ENCODE measurements at regions not wholly inside any gene's neighbourhood (a gene's known extent, or its start where the extent isn't known, plus 50 kb on each side); places are given as distances from the start of the nearest gene placed in this dataset.

DNA sequence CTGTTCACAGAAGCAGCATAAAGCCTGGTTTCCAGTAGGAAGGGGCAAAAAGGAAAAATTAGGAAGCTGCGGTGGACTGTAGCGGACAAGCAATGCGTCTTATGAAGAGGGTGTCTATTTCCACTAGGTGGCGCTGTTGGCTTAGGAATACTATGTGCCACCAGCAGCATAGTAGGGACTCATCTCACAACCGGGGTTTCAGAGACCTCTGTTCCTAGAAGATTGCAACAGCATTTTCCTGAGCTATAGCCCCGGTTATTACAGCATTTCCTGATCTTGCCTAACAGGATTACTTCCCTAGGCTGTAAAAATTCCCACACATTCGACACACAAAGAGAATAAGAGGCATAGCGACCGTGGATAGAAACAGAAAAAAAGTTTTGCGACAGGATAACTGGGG, 683.0 kb downstream of the TBL1XR1 start:
- TF ChIP-seq, protein P1, sequence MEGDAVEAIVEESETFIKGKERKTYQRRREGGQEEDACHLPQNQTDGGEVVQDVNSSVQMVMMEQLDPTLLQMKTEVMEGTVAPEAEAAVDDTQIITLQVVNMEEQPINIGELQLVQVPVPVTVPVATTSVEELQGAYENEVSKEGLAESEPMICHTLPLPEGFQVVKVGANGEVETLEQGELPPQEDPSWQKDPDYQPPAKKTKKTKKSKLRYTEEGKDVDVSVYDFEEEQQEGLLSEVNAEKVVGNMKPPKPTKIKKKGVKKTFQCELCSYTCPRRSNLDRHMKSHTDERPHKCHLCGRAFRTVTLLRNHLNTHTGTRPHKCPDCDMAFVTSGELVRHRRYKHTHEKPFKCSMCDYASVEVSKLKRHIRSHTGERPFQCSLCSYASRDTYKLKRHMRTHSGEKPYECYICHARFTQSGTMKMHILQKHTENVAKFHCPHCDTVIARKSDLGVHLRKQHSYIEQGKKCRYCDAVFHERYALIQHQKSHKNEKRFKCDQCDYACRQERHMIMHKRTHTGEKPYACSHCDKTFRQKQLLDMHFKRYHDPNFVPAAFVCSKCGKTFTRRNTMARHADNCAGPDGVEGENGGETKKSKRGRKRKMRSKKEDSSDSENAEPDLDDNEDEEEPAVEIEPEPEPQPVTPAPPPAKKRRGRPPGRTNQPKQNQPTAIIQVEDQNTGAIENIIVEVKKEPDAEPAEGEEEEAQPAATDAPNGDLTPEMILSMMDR (IDR thresholded peaks at IDR 0.05) = no peak
- no peaks in the 10 kb centered on the region for H3K36me3 ChIP-seq (ENCODE audit: low read depth)
- H3K9me3 ChIP-seq = peaks cover 58% of the 10 kb centered on the region
- intact Hi-C loops (cut with DNase I, micrococcal nuclease) = no loop called here
- DNase-seq (peak in 1 of 3 donors; percentile 25), ATAC-seq (no peak)
- H3K4me1 ChIP-seq (ENCODE audit: low read depth) = no peaks in the 10 kb centered on the region
- no peak overlapping the region for H3K4me3 ChIP-seq

DNA sequence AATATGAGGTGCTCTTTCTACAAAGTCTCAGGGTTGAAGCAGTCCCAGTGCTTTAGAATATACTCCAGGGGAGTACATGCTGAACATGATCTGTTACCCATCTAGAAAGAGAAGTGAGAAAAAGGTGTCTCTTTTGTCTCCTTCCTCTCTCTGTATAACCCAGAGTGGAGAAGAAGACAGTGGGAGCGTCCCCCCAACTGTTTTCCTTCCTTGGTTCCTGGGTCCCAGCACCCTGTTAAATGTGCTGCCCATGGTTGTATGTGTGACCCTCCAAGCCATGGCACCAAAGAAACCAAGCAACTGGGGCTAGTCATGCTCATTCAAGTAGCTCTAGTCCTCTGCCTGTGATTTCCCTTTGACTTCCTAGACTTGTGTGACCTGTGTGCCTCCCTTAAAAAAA, 683.7 kb downstream of the TBL1XR1 start:
- intact Hi-C loops (cut with DNase I, micrococcal nuclease) = no loop called here
- Histone ChIP-seq H3K9me3 (peaks cover 58% of the 10 kb centered on the region), H3K4me1 (ENCODE audit: low read depth) (no peaks in the 10 kb centered on the region), H3K4me3 (no peak overlapping the region), H3K36me3 (ENCODE audit: low read depth) (no peaks in the 10 kb centered on the region)
- no peak for ATAC-seq
- TF ChIP-seq, protein P1 (IDR thresholded peaks at IDR 0.05) = no peak
- DNase-seq = peak in 1 of 3 donors; percentile 4

DNA sequence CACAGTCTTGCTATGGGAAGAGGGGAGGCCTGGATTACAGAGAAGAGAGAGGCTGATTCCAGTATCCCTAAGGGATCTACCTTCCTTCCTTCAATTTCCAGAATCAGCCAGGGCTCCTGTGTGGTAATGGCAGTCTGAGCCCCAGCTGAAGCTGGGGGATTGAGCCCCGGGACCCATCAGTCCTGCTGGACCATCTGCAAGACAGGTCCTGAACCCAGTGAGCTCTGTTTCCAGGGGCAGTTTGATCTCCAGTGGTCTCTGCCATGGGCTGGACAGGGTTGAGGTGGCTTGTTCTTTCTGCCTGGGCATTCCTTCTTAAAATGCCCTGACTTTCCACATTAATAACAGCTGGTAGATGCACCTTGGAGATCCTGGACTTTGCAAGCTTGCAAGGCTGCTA, 685.2 kb downstream of the TBL1XR1 start:
- Histone ChIP-seq H3K36me3 (ENCODE audit: low read depth) (no peaks in the 10 kb centered on the region), H3K4me3 (no peak overlapping the region), H3K4me1 (ENCODE audit: low read depth) (no peaks in the 10 kb centered on the region), H3K9me3 (peaks cover 58% of the 10 kb centered on the region)
- TF ChIP-seq, protein P1 (IDR thresholded peaks at IDR 0.05) = no peak
- intact Hi-C loops (cut with DNase I, micrococcal nuclease) = no loop called here
- ATAC-seq = no peak
- no peak for DNase-seq

DNA sequence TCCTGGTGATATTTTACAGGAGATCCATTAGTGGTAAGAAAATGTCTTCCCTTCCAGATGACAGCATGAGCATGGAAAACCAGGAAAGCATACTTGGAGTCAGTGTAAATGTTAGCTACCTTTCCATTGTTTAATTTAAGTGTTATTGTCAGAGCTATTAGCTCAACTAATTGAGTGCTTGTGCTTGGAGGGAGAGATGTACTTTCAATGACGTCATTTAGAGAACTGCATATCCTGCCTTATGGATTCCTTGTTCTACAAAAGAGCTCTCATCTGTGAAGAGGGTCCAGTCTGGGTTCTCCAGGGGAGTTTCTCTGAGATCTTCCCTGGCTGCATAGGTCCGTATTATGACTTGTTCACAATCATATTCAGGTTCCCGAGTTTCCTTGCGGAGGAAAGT, 687.2 kb downstream of the TBL1XR1 start:
- intact Hi-C loops (cut with DNase I, micrococcal nuclease) = no loop called here
- TF ChIP-seq, protein P1 (IDR thresholded peaks at IDR 0.05) = no peak
- Histone ChIP-seq H3K36me3 (ENCODE audit: low read depth) (no peaks in the 10 kb centered on the region), H3K9me3 (peaks cover 45% of the 10 kb centered on the region), H3K4me1 (ENCODE audit: low read depth) (no peaks in the 10 kb centered on the region), H3K4me3 (no peak overlapping the region)
- DNase-seq (no peak), ATAC-seq (no peak)

DNA sequence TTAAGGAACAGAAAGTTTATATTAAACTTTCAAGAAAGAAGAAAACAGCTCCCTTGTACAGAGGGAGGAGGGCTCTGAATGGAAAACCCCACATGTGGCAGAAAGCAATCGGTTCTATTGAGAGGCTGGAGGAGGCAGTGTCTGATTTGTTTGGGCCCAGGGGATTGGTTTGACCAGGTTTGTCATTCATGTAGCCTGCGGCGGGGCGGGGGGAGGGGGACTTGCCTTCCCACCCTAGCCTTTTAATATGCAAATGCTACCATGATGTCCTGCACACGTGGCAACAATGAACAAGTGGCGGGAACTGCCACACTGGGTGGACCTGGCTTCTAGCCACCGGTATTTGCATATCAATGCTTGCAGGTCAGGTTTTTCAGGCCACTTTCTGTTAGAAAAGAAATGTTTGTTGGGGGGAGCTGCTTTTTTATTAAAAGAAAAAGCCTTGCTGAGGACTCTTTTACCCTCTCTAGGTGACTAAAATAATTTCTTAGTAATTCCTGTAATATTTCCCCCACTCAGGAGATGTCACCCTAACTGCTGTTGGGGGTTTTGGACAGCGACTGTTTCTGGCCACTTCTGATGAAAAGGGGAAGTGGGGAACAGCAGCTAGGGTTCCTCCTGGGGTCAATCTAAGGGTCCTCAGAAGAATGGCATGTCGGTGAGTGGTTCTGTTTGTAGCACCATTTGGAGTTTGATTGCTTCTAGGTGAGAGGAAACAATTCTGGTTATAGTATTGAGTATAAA, 691.2 kb downstream of the TBL1XR1 start:
- H3K36me3 ChIP-seq (ENCODE audit: low read depth) = no peaks in the 10 kb centered on the region
- H3K4me3 ChIP-seq = no peak overlapping the region
- no peak for DNase-seq
- H3K4me1 ChIP-seq (ENCODE audit: low read depth) = no peaks in the 10 kb centered on the region
- peaks cover 6% of the 10 kb centered on the region for H3K9me3 ChIP-seq
- TF ChIP-seq, protein P1 (IDR thresholded peaks at IDR 0.05) = no peak
- intact Hi-C loops (cut with DNase I, micrococcal nuclease) = no loop called here
- no peak for ATAC-seq

Data from mucosa of descending colon (tissue), 3 donors.